ENCODE measurements at regions not wholly inside any gene's neighbourhood (a gene's known extent, or its start where the extent isn't known, plus 50 kb on each side); places are given as distances from the start of the nearest gene placed in this dataset.

DNA sequence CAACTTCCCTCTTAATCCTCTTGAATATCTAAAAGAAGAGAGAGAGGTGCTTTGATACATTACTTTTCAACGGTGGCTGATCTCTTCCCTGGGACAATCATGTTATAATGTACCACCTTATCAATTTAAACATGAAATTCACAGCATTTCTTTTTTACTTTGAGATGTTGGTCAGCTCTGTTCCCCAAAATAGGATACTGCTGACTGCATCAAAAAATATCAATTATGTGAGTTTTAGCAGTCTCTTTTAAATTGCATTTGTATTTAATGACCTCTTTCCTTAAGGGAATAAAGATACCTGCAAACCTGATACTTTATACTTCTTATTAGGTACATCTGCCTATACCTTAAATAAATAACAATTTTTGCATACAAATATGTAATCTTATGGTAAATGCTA, 58.4 kb upstream of the MARCHF11 start:
- no peak for DNase-seq (ENCODE audit: low spot score in 2 of 2, unreplicated experiment in 2 of 2)
- TF ChIP-seq, protein P1, sequence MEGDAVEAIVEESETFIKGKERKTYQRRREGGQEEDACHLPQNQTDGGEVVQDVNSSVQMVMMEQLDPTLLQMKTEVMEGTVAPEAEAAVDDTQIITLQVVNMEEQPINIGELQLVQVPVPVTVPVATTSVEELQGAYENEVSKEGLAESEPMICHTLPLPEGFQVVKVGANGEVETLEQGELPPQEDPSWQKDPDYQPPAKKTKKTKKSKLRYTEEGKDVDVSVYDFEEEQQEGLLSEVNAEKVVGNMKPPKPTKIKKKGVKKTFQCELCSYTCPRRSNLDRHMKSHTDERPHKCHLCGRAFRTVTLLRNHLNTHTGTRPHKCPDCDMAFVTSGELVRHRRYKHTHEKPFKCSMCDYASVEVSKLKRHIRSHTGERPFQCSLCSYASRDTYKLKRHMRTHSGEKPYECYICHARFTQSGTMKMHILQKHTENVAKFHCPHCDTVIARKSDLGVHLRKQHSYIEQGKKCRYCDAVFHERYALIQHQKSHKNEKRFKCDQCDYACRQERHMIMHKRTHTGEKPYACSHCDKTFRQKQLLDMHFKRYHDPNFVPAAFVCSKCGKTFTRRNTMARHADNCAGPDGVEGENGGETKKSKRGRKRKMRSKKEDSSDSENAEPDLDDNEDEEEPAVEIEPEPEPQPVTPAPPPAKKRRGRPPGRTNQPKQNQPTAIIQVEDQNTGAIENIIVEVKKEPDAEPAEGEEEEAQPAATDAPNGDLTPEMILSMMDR (IDR thresholded peaks at IDR 0.05; ENCODE audit: unreplicated experiment), result no peak
- Mint-ChIP-seq H3K36me3 (no peaks in the 10 kb centered on the region), H3K9me3 (peaks cover 14% of the 10 kb centered on the region), H3K27me3 (ENCODE audit: low read depth) (peaks cover 31% of the 10 kb centered on the region), H3K4me1 (no peaks in the 10 kb centered on the region), H3K4me3 (no peak overlapping the region), H3K27ac (no peak overlapping the region)

DNA sequence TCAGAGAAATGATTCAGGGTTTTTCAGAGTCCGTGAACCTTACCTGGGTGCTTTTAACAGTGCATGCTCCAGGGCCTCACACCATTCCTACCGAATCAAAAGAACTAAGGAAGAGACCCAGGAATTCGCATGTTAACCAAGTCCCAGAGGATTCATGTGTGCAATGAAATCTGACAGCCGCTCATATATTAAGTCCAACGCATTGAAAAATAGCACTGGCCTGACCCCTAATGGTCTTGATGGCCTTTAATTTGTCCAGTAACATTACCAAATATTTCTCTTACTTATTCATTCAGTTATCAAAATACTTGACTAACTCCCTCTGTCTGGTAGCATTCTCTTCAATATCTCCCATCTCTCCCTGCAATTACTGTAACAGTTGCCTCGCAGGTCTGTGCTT, 55.0 kb upstream of the MARCHF11 start:
- Mint-ChIP-seq H3K36me3 (no peaks in the 10 kb centered on the region), H3K27ac (no peak overlapping the region), H3K4me1 (no peaks in the 10 kb centered on the region), H3K9me3 (peaks cover 13% of the 10 kb centered on the region), H3K4me3 (no peak overlapping the region), H3K27me3 (ENCODE audit: low read depth) (peaks cover 30% of the 10 kb centered on the region)
- DNase-seq (ENCODE audit: low spot score in 2 of 2, unreplicated experiment in 2 of 2), result no peak
- TF ChIP-seq, protein P1 (IDR thresholded peaks at IDR 0.05; ENCODE audit: unreplicated experiment), result no peak

DNA sequence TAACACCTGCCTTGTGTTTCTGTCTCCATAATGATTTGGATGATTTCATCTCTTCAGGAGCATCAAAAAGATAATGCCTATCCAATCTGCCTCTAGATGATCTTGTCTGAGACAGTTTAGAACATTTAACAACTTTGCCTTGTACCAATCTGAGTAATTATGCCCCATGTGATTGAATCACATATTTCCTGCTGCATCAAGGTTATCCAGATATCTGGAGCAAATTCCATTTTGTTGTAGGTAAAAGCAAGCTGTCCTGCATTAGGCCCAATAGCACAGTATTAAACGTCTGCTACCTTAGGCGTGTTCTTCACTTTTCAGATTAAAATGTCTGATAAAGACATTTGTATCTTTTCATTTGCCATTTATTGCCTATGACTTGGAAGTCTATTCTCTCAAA, 54.1 kb upstream of the MARCHF11 start:
- Mint-ChIP-seq H3K27ac (no peak overlapping the region), H3K9me3 (peaks cover 13% of the 10 kb centered on the region), H3K4me1 (no peaks in the 10 kb centered on the region), H3K36me3 (no peaks in the 10 kb centered on the region), H3K4me3 (no peak overlapping the region), H3K27me3 (ENCODE audit: low read depth) (peaks cover 32% of the 10 kb centered on the region)
- TF ChIP-seq, protein P1 (IDR thresholded peaks at IDR 0.05; ENCODE audit: unreplicated experiment), result no peak
- DNase-seq (ENCODE audit: low spot score in 2 of 2, unreplicated experiment in 2 of 2), result no peak

DNA sequence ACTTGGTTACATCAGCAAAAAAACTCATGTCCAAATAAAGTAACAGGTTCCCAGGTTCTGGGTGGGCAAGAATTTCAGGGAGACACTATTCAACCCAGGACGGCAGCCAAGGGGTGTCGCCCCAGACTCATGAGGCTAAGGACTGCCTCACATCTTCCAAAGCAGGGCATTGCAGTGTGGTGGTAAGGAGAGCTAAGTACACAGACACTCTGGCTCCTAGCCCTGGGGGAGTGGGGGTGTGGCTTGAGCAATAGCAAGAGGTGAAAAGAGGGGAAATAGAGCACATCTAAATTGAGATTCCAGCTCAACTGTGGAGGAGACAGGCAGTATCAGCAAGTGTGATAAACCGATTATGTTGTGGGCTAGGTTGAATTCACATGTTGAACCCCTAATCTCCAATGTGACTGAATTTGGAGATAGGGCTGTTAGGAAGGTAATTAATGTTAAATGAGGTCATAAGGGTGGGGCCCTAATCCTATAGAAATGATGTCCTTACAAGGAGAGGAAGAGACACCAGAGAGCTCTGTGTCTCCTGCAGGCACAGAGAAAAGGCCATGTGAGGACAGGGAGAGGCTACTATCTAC, 49.9 kb upstream of the MARCHF11 start:
- H3K27ac Mint-ChIP-seq, result no peak overlapping the region
- TF ChIP-seq, protein P1 (IDR thresholded peaks at IDR 0.05; ENCODE audit: unreplicated experiment), result no peak
- no peaks in the 10 kb centered on the region for H3K9me3 Mint-ChIP-seq
- no peak overlapping the region for H3K4me3 Mint-ChIP-seq
- no peaks in the 10 kb centered on the region for H3K4me1 Mint-ChIP-seq
- no peaks in the 10 kb centered on the region for H3K36me3 Mint-ChIP-seq
- DNase-seq (ENCODE audit: low spot score in 2 of 2, unreplicated experiment in 2 of 2), result no peak
- peaks cover 19% of the 10 kb centered on the region for H3K27me3 Mint-ChIP-seq (ENCODE audit: low read depth)

Data from mesothelial cell of epicardium (in vitro differentiated cells).